HG03442 (cell line): ENCODE measurements at regions not wholly inside any gene's neighbourhood (a gene's known extent, or its start where the extent isn't known, plus 50 kb on each side); places are given as distances from the start of the nearest gene placed in this dataset.
"Not testable (repeated sequence)": the region's sequence is repeated elsewhere in the genome, so short reads cannot be mapped to it uniquely, and the experiment has no call there.

Source experiments
- ATAC-seq: cut with Tn5 transposase; IDR thresholded peaks from one replicate; pipeline ENCODE4 v1.9.1; 2021; ENCODE audit warnings: mild to moderate bottlenecking, moderate library complexity; ENCODE audit not compliant: unreplicated experiment

GRCh38 chr6:82506526-82506925 lies 142.9 kb downstream of the TPBG start:
- no peak for ATAC-seq

GRCh38 chr6:82507112-82507511 lies 143.5 kb downstream of the TPBG start:
- ATAC-seq, result no peak

GRCh38 chr6:82511546-82511945 lies 147.9 kb downstream of the TPBG start:
- ATAC-seq, result no peak

GRCh38 chr6:82517896-82518295 lies 154.3 kb downstream of the TPBG start:
- ATAC-seq, result not testable (repeated sequence)

- no peak for ATAC-seq
These were observed 157.8 kb downstream of the TPBG start for GRCh38 chr6:82521369-82521768.

- ATAC-seq, result no peak
These were observed 158.2 kb downstream of the TPBG start for GRCh38 chr6:82521861-82522260.

GRCh38 chr6:82524031-82524430 lies 160.4 kb downstream of the TPBG start:
- no peak for ATAC-seq

GRCh38 chr6:82525775-82526495 lies 162.3 kb downstream of the TPBG start:
- ATAC-seq, result no peak

- not testable (repeated sequence) for ATAC-seq
These were observed 166.4 kb downstream of the TPBG start for GRCh38 chr6:82529960-82530460.

- no peak for ATAC-seq
These were observed 171.3 kb downstream of the TPBG start for GRCh38 chr6:82534876-82535275.

GRCh38 chr6:82549480-82549879 lies 185.9 kb downstream of the TPBG start:
- ATAC-seq, result not testable (repeated sequence)

GRCh38 chr6:82551311-82551710 lies 187.7 kb downstream of the TPBG start:
- ATAC-seq, result not testable (repeated sequence)

- no peak for ATAC-seq
These were observed 188.2 kb downstream of the TPBG start for GRCh38 chr6:82551831-82552230.

GRCh38 chr6:82553863-82554531 lies 190.4 kb downstream of the TPBG start:
- no peak for ATAC-seq

- no peak for ATAC-seq
These were observed 191.0 kb downstream of the TPBG start for GRCh38 chr6:82554666-82555065.

GRCh38 chr6:82555801-82556200 lies 192.2 kb downstream of the TPBG start:
- no peak for ATAC-seq

GRCh38 chr6:82558531-82558930 lies 194.9 kb downstream of the TPBG start:
- not testable (repeated sequence) for ATAC-seq

- ATAC-seq, result no peak
These were observed 204.0 kb downstream of the TPBG start for GRCh38 chr6:82567621-82568020.

GRCh38 chr6:82568290-82568993 lies 204.8 kb downstream of the TPBG start:
- ATAC-seq, result peak; percentile 98

- ATAC-seq, result no peak
These were observed 205.4 kb downstream of the TPBG start for GRCh38 chr6:82569022-82569421.

- no peak for ATAC-seq
These were observed 206.5 kb downstream of the TPBG start for GRCh38 chr6:82570083-82570482.

GRCh38 chr6:82571455-82571854 lies 207.8 kb downstream of the TPBG start:
- no peak for ATAC-seq
